H9 (cell line): ENCODE measurements at regions not wholly inside any gene's neighbourhood (a gene's known extent, or its start where the extent isn't known, plus 50 kb on each side); places are given as distances from the start of the nearest gene placed in this dataset.

Source experiments
- DNase-seq: peaks from one replicate; pipeline ENCODE4 v3.0.0-alpha.2; 2017
- H2AFZ ChIP-seq: one replicate; pipeline ENCODE4 v1.6.1; 2013; ENCODE audit warnings: mild to moderate bottlenecking, low read length, control low read depth, moderate library complexity
- H2AK5ac ChIP-seq: 2 replicates; pipeline ENCODE4 v1.6.1; 2013; ENCODE audit warnings: low read length, control low read depth, mixed read lengths; ENCODE audit not compliant: insufficient read length
- H2BK120ac ChIP-seq: one replicate; pipeline ENCODE4 v1.6.1; 2013; ENCODE audit warnings: low read depth, mild to moderate bottlenecking, low read length, control low read depth, inconsistent platforms; ENCODE audit not compliant: poor library complexity, severe bottlenecking
- H2BK12ac ChIP-seq: 2 replicates; pipeline ENCODE4 v1.6.1; 2013; ENCODE audit warnings: low read length, control low read depth, mixed read lengths, low read depth; ENCODE audit not compliant: insufficient read length
- H2BK15ac ChIP-seq: 2 replicates; pipeline ENCODE4 v1.6.1; 2013; ENCODE audit warnings: low read depth, low read length, control low read depth
- H2BK20ac ChIP-seq: one replicate; pipeline ENCODE4 v1.6.1; 2013; ENCODE audit warnings: low read depth, mild to moderate bottlenecking, low read length, control low read depth, inconsistent platforms; ENCODE audit not compliant: poor library complexity, severe bottlenecking
- H2BK5ac ChIP-seq: 2 replicates; pipeline ENCODE4 v1.6.1; 2013; ENCODE audit warnings: low read length, control low read depth, mixed read lengths; ENCODE audit not compliant: insufficient read length
- H3K14ac ChIP-seq: 2 replicates; pipeline ENCODE4 v1.6.1; 2013; ENCODE audit warnings: low read length, control low read depth; ENCODE audit not compliant: insufficient read depth
- H3K18ac ChIP-seq: 2 replicates; pipeline ENCODE4 v1.6.1; 2013; ENCODE audit warnings: low read depth, mild to moderate bottlenecking, mixed read lengths, low read length, control low read depth; ENCODE audit not compliant: insufficient read length
- H3K23ac ChIP-seq: 2 replicates; pipeline ENCODE4 v1.6.1; 2013; ENCODE audit warnings: low read length, control low read depth, mixed read lengths, low read depth; ENCODE audit not compliant: insufficient read length
- H3K23me2 ChIP-seq: 2 replicates; pipeline ENCODE4 v1.6.1; 2013; ENCODE audit warnings: low read depth, mild to moderate bottlenecking, mixed read lengths, low read length, control low read depth; ENCODE audit not compliant: insufficient read length, poor library complexity, severe bottlenecking
- H3K27ac ChIP-seq: 2 replicates; pipeline ENCODE4 v1.5.1; 2013; ENCODE audit warnings: low read length, control low read depth, mixed read lengths, low read depth; ENCODE audit not compliant: insufficient read length
- H3K27me3 ChIP-seq: 2 replicates; pipeline ENCODE4 v1.6.1; 2013; ENCODE audit warnings: low read length, control low read depth, inconsistent platforms; ENCODE audit not compliant: insufficient read depth
- H3K4ac ChIP-seq: 2 replicates; pipeline ENCODE4 v1.6.1; 2013; ENCODE audit warnings: low read depth, mild to moderate bottlenecking, control low read depth, inconsistent platforms, low read length, moderate library complexity
- H3K4me1 ChIP-seq: 2 replicates; pipeline ENCODE4 v1.6.1; 2013; ENCODE audit warnings: low read length, control low read depth, inconsistent platforms; ENCODE audit not compliant: insufficient read depth
- H3K4me2 ChIP-seq: 2 replicates; pipeline ENCODE4 v1.6.1; 2013; ENCODE audit warnings: low read length, control low read depth, mixed read lengths; ENCODE audit not compliant: insufficient read length, insufficient read depth
- H3K56ac ChIP-seq: 2 replicates; pipeline ENCODE4 v1.6.1; 2013; ENCODE audit warnings: low read depth, mild to moderate bottlenecking, mixed read lengths, low read length, control low read depth; ENCODE audit not compliant: insufficient read length
- H3K79me1 ChIP-seq: 2 replicates; pipeline ENCODE4 v1.6.1; 2013; ENCODE audit warnings: low read depth, mild to moderate bottlenecking, moderate library complexity, low read length, control low read depth, inconsistent platforms; ENCODE audit not compliant: insufficient read depth, poor library complexity, severe bottlenecking
- H3K79me2 ChIP-seq: 2 replicates; pipeline ENCODE4 v1.6.1; 2013; ENCODE audit warnings: low read length, control low read depth, inconsistent platforms; ENCODE audit not compliant: insufficient read depth
- H3K9ac ChIP-seq: 2 replicates; pipeline ENCODE4 v1.6.1; 2013; ENCODE audit warnings: low read length, control low read depth, mixed read lengths; ENCODE audit not compliant: insufficient read length; ENCODE audit errors: extremely low read depth
- H3K9me3 ChIP-seq: one replicate; pipeline ENCODE4 v1.6.1; 2013; ENCODE audit warnings: low read depth, low read length, inconsistent platforms; ENCODE audit not compliant: control insufficient read depth
- H3T11ph ChIP-seq: one replicate; pipeline ENCODE4 v1.6.1; 2013; ENCODE audit warnings: mild to moderate bottlenecking, low read length, control low read depth, inconsistent platforms
- H4K20me1 ChIP-seq: one replicate; pipeline ENCODE4 v1.6.1; 2013; ENCODE audit not compliant: control insufficient read depth, insufficient read length, insufficient read depth
- H4K5ac ChIP-seq: 2 replicates; pipeline ENCODE4 v1.6.1; 2013; ENCODE audit warnings: low read depth, mild to moderate bottlenecking, mixed read lengths, low read length, control low read depth; ENCODE audit not compliant: insufficient read length
- H4K8ac ChIP-seq: replicated peaks from 2 replicates; pipeline ENCODE4 v1.6.1; 2013; ENCODE audit warnings: low read length, control low read depth, mixed read lengths, low read depth; ENCODE audit not compliant: insufficient read length
- H4K91ac ChIP-seq: 2 replicates; pipeline ENCODE4 v1.6.1; 2013; ENCODE audit warnings: low read depth, mild to moderate bottlenecking, moderate library complexity, mixed read lengths, low read length, control low read depth; ENCODE audit not compliant: insufficient read length
- H3K27ac Mint-ChIP-seq, 3 experiments: 2 replicates in 2 of 3; 3 replicates in 1 of 3; pipeline ENCODE4 v1.8.0; 2020 to 2021; ENCODE audit warnings: mixed read lengths in 3 of 3, mild to moderate bottlenecking in 1 of 3, moderate library complexity in 1 of 3
- H3K27me3 Mint-ChIP-seq: 2 replicates; pipeline ENCODE4 v1.8.0; 2021; ENCODE audit warnings: low read depth, mild to moderate bottlenecking, moderate library complexity, mixed read lengths
- H3K36me3 Mint-ChIP-seq, 3 experiments: 2 replicates in 2 of 3; 3 replicates in 1 of 3; pipeline ENCODE4 v1.8.0; 2020 to 2021; ENCODE audit warnings: low read depth in 3 of 3, mixed read lengths in 3 of 3; ENCODE audit not compliant: insufficient read depth in 1 of 3
- H3K4me1 Mint-ChIP-seq, 2 experiments: 2 replicates each; pipeline ENCODE4 v1.8.0; 2020; ENCODE audit warnings: mixed read lengths in 2 of 2
- H3K4me3 Mint-ChIP-seq, 2 experiments: 2 replicates in 1 of 2; 3 replicates in 1 of 2; pipeline ENCODE4 v1.8.0; 2020 to 2021; ENCODE audit warnings: mild to moderate bottlenecking in 2 of 2, mixed read lengths in 2 of 2, moderate library complexity in 1 of 2
- H3K9me3 Mint-ChIP-seq, 2 experiments: 2 replicates in 1 of 2; 3 replicates in 1 of 2; pipeline ENCODE4 v1.8.0; 2020; ENCODE audit warnings: mild to moderate bottlenecking in 2 of 2, mixed read lengths in 2 of 2, moderate library complexity in 1 of 2
- CTCF ChIP-seq: fragments of 200-600 bp; sonication (generic); conservative IDR thresholded peaks from 3 replicates; pipeline ENCODE4 v1.8.0; 2021; ENCODE audit warnings: antibody characterized with exemption, mild to moderate bottlenecking
- WGBS: extraction: QIAGEN DNeasy Blood & Tissue Kit; methylation state at CpG from one replicate; pipeline ENCODE4 v1.1.7; 2013; ENCODE audit warnings: missing lambda C conversion rate, low lambda C conversion rate, mixed read lengths; ENCODE audit not compliant: insufficient read length; ENCODE audit errors: extremely low coverage; 5-methylcytosine and 5-hydroxymethylcytosine counted together

GRCh38 chr7:47043304-47043703 is 538.6 kb downstream of the TNS3 start:
- H3K56ac ChIP-seq = no peak overlapping the region
- no peak overlapping the region for H4K91ac ChIP-seq
- H3K27me3 ChIP-seq = no peaks in the 10 kb centered on the region
- no peak overlapping the region for H3K9ac ChIP-seq
- no peak overlapping the region for H2AK5ac ChIP-seq
- H3K27ac Mint-ChIP-seq = no peak overlapping the region
- no peaks in the 10 kb centered on the region for H4K20me1 ChIP-seq
- no peaks in the 10 kb centered on the region for H3K9me3 ChIP-seq
- H3K36me3 Mint-ChIP-seq = no peaks in the 10 kb centered on the region
- TF ChIP-seq CTCF = no peak
- no peak overlapping the region for H4K8ac ChIP-seq
- H3K4ac ChIP-seq = no peak overlapping the region
- no peak overlapping the region for H3K14ac ChIP-seq
- no peak overlapping the region for H3K27ac ChIP-seq
- no peak overlapping the region for H2BK15ac ChIP-seq
- no peak overlapping the region for H2BK120ac ChIP-seq
- H3T11ph ChIP-seq = no peak overlapping the region
- WGBS = no CpG with 5 or more reads among the region's 2 CpGs
- no peak overlapping the region for H2BK12ac ChIP-seq
- peaks cover 25 to 27% of the 10 kb centered on the region in 2 experiments for H3K4me1 Mint-ChIP-seq
- H3K79me1 ChIP-seq = no peaks in the 10 kb centered on the region
- H2BK5ac ChIP-seq = no peak overlapping the region
- no peak overlapping the region for H2AFZ ChIP-seq
- H4K5ac ChIP-seq = no peak overlapping the region
- no peaks in the 10 kb centered on the region; the same call in 1 of the 2 replicates for H3K4me1 ChIP-seq
- DNase-seq = no peak
- H3K79me2 ChIP-seq = no peaks in the 10 kb centered on the region
- H3K18ac ChIP-seq = no peak overlapping the region
- H3K23ac ChIP-seq = no peak overlapping the region
- H3K9me3 Mint-ChIP-seq = no peaks in the 10 kb centered on the region
- H3K27me3 Mint-ChIP-seq = peaks cover 9% of the 10 kb centered on the region
- H3K4me3 Mint-ChIP-seq = no peak overlapping the region
- no peak overlapping the region for H2BK20ac ChIP-seq
- no peak overlapping the region for H3K4me2 ChIP-seq
- no peaks in the 10 kb centered on the region for H3K23me2 ChIP-seq
